ENCODE measurements at regions not wholly inside any gene's neighbourhood (a gene's known extent, or its start where the extent isn't known, plus 50 kb on each side); places are given as distances from the start of the nearest gene placed in this dataset.
"Not testable (repeated sequence)": the region's sequence is repeated elsewhere in the genome, so short reads cannot be mapped to it uniquely, and the experiment has no call there.

- Histone ChIP-seq H3K36me3 (ENCODE audit: insufficient read depth) (no peaks in the 10 kb centered on the region), H3K4me1 (ENCODE audit: insufficient read depth) (no peaks in the 10 kb centered on the region), H3K27ac (ENCODE audit: low read depth) (no peak overlapping the region), H3K4me3 (ENCODE audit: low read depth, low read length) (no peak overlapping the region)
- no peak for DNase-seq (ENCODE audit: extremely low spot score)
- WGBS = 92% methylated on average over 56 of the region's 56 CpGs
These were observed 299.9 kb downstream of the CCDC74A start for GRCh38 chr2:131827481-131828163.

GRCh38 chr2:131828164-131828561 lies 300.5 kb downstream of the CCDC74A start:
- no peaks in the 10 kb centered on the region for H3K36me3 ChIP-seq (ENCODE audit: insufficient read depth)
- no peaks in the 10 kb centered on the region for H3K4me1 ChIP-seq (ENCODE audit: insufficient read depth)
- no peak overlapping the region for H3K4me3 ChIP-seq (ENCODE audit: low read depth, low read length)
- no peak overlapping the region for H3K27ac ChIP-seq (ENCODE audit: low read depth)
- WGBS = 92% methylated on average over 38 of the region's 38 CpGs
- no peak for DNase-seq (ENCODE audit: extremely low spot score)

GRCh38 chr2:131828633-131829455 lies 301.2 kb downstream of the CCDC74A start:
- H3K36me3 ChIP-seq (ENCODE audit: insufficient read depth); DNase-seq (ENCODE audit: extremely low spot score): not testable (repeated sequence)
- 91% methylated on average over 71 of the region's 72 CpGs for WGBS

GRCh38 chr2:131829456-131830241 lies 302.0 kb downstream of the CCDC74A start:
- not testable (repeated sequence) for DNase-seq (ENCODE audit: extremely low spot score); H3K36me3 ChIP-seq (ENCODE audit: insufficient read depth); H3K4me1 ChIP-seq (ENCODE audit: insufficient read depth); H3K27ac ChIP-seq (ENCODE audit: low read depth); H3K4me3 ChIP-seq (ENCODE audit: low read depth, low read length)
- WGBS = 15% methylated on average over 101 of the region's 101 CpGs

More at GRCh38 chr2:131828633-131829455, 301.2 kb downstream of the CCDC74A start:
- H3K27ac ChIP-seq (ENCODE audit: low read depth); H3K4me3 ChIP-seq (ENCODE audit: low read depth, low read length); H3K4me1 ChIP-seq (ENCODE audit: insufficient read depth): not testable (repeated sequence)

GRCh38 chr2:131830242-131830945 lies 302.7 kb downstream of the CCDC74A start:
- H3K36me3 ChIP-seq (ENCODE audit: insufficient read depth); DNase-seq (ENCODE audit: extremely low spot score); H3K4me1 ChIP-seq (ENCODE audit: insufficient read depth); H3K4me3 ChIP-seq (ENCODE audit: low read depth, low read length); H3K27ac ChIP-seq (ENCODE audit: low read depth): not testable (repeated sequence)
- 47% methylated on average over 42 of the region's 45 CpGs for WGBS

- not testable (repeated sequence) for H3K36me3 ChIP-seq (ENCODE audit: insufficient read depth); DNase-seq (ENCODE audit: extremely low spot score); H3K4me3 ChIP-seq (ENCODE audit: low read depth, low read length); H3K27ac ChIP-seq (ENCODE audit: low read depth); H3K4me1 ChIP-seq (ENCODE audit: insufficient read depth)
- WGBS = 92% methylated on average over 10 of the region's 10 CpGs
These were observed 303.2 kb downstream of the CCDC74A start for GRCh38 chr2:131830946-131831310.

- H3K36me3 ChIP-seq (ENCODE audit: insufficient read depth); DNase-seq (ENCODE audit: extremely low spot score); H3K4me3 ChIP-seq (ENCODE audit: low read depth, low read length); H3K4me1 ChIP-seq (ENCODE audit: insufficient read depth); H3K27ac ChIP-seq (ENCODE audit: low read depth): not testable (repeated sequence)
- WGBS = 57% methylated on average over 25 of the region's 25 CpGs
These were observed 303.9 kb downstream of the CCDC74A start for GRCh38 chr2:131831450-131832208.

GRCh38 chr2:131832209-131832780 lies 304.6 kb downstream of the CCDC74A start:
- H3K36me3 ChIP-seq (ENCODE audit: insufficient read depth); H3K27ac ChIP-seq (ENCODE audit: low read depth); DNase-seq (ENCODE audit: extremely low spot score); H3K4me1 ChIP-seq (ENCODE audit: insufficient read depth); H3K4me3 ChIP-seq (ENCODE audit: low read depth, low read length): not testable (repeated sequence)
- WGBS = 91% methylated on average over 10 of the region's 10 CpGs

- H3K4me1 ChIP-seq (ENCODE audit: insufficient read depth); H3K36me3 ChIP-seq (ENCODE audit: insufficient read depth); H3K4me3 ChIP-seq (ENCODE audit: low read depth, low read length); DNase-seq (ENCODE audit: extremely low spot score); H3K27ac ChIP-seq (ENCODE audit: low read depth): not testable (repeated sequence)
- 56% methylated on average over 4 of the region's 4 CpGs for WGBS
These were observed 305.2 kb downstream of the CCDC74A start for GRCh38 chr2:131832917-131833316.

- not testable (repeated sequence) for DNase-seq (ENCODE audit: extremely low spot score); H3K4me1 ChIP-seq (ENCODE audit: insufficient read depth); H3K36me3 ChIP-seq (ENCODE audit: insufficient read depth); H3K4me3 ChIP-seq (ENCODE audit: low read depth, low read length); H3K27ac ChIP-seq (ENCODE audit: low read depth)
- WGBS = 77% methylated on average over 24 of the region's 24 CpGs
These were observed 305.9 kb downstream of the CCDC74A start for GRCh38 chr2:131833367-131834202.

GRCh38 chr2:131834203-131835020 lies 306.7 kb downstream of the CCDC74A start:
- H3K4me3 ChIP-seq (ENCODE audit: low read depth, low read length); H3K4me1 ChIP-seq (ENCODE audit: insufficient read depth); H3K27ac ChIP-seq (ENCODE audit: low read depth); H3K36me3 ChIP-seq (ENCODE audit: insufficient read depth); DNase-seq (ENCODE audit: extremely low spot score): not testable (repeated sequence)
- 88% methylated on average over 31 of the region's 31 CpGs for WGBS
